OCI-LY1 (cell line): ENCODE measurements at regions not wholly inside any gene's neighbourhood (a gene's known extent, or its start where the extent isn't known, plus 50 kb on each side); places are given as distances from the start of the nearest gene placed in this dataset.

Experiments used
- H2AFZ ChIP-seq: fragments of 200-600 bp; sonication (generic), shearing (Covaris generic); 2 replicates; pipeline ENCODE4 v1.6.0; 2014; ENCODE audit warnings: antibody characterized with exemption, mild to moderate bottlenecking, low read length
- H3F3A ChIP-seq: fragments of 200-600 bp; sonication (generic), shearing (Covaris generic); 2 replicates; pipeline ENCODE4 v1.6.0; 2014; ENCODE audit warnings: mild to moderate bottlenecking, antibody characterized with exemption, low read length, moderate library complexity; ENCODE audit not compliant: insufficient read depth
- H3K27ac ChIP-seq: fragments of 200-600 bp; sonication (generic); 2 replicates; pipeline ENCODE4 v1.5.1; 2014; ENCODE audit warnings: low read length, mixed run types, mild to moderate bottlenecking, low read depth; ENCODE audit not compliant: poor library complexity, severe bottlenecking
- H3K27me3 ChIP-seq: fragments of 200-600 bp; sonication (generic); 2 replicates; pipeline ENCODE4 v1.6.0; 2014; ENCODE audit warnings: antibody characterized with exemption, mild to moderate bottlenecking, low read length, moderate library complexity; ENCODE audit not compliant: insufficient read depth
- H3K36me3 ChIP-seq: fragments of 200-600 bp; sonication (generic); 2 replicates; pipeline ENCODE4 v1.6.1; 2014; ENCODE audit warnings: mild to moderate bottlenecking, antibody characterized with exemption, low read length, moderate library complexity, mixed read lengths; ENCODE audit not compliant: insufficient read depth
- H3K4me1 ChIP-seq: fragments of 200-600 bp; sonication (generic); 2 replicates; pipeline ENCODE4 v1.5.1; 2014; ENCODE audit warnings: mild to moderate bottlenecking, low read length, moderate library complexity; ENCODE audit not compliant: insufficient read depth, severe bottlenecking
- H3K4me2 ChIP-seq: fragments of 200-600 bp; sonication (generic), shearing (Covaris generic); 2 replicates; pipeline ENCODE4 v1.6.1; 2014; ENCODE audit warnings: low read length
- H3K4me3 ChIP-seq: fragments of 200-600 bp; sonication (generic); 2 replicates; pipeline ENCODE4 v1.5.1; 2014; ENCODE audit warnings: low read length, low read depth, mild to moderate bottlenecking, mixed read lengths; ENCODE audit not compliant: poor library complexity, severe bottlenecking
- H3K79me2 ChIP-seq: fragments of 200-600 bp; shearing (Covaris generic); 2 replicates; pipeline ENCODE4 v1.6.1; 2016; ENCODE audit warnings: mixed run types, low read length, mixed read lengths; ENCODE audit not compliant: insufficient read depth
- H3K9ac ChIP-seq: fragments of 200-600 bp; sonication (generic), shearing (Covaris generic); 2 replicates; pipeline ENCODE4 v1.6.1; 2014; ENCODE audit warnings: mild to moderate bottlenecking, low read length, mixed read lengths
- H3K9me2 ChIP-seq: fragments of 200-600 bp; sonication (generic), shearing (Covaris generic); 2 replicates; pipeline ENCODE4 v1.6.1; 2014; ENCODE audit warnings: low read depth, mild to moderate bottlenecking, low read length, mixed read lengths
- H3K9me3 ChIP-seq: fragments of 200-600 bp; shearing (Covaris generic); 2 replicates; pipeline ENCODE4 v1.6.1; 2014; ENCODE audit warnings: low read length, mixed read lengths
- H4K20me1 ChIP-seq: fragments of 200-600 bp; sonication (generic), shearing (Covaris generic); 2 replicates; pipeline ENCODE4 v1.6.0; 2016; ENCODE audit warnings: mild to moderate bottlenecking, low read length; ENCODE audit not compliant: insufficient read depth
- CTCF ChIP-seq: fragments of 200-600 bp; sonication (generic), shearing (Covaris generic); IDR thresholded peaks from 2 replicates; pipeline ENCODE4 v1.5.1; 2017; ENCODE audit warnings: mild to moderate bottlenecking, antibody characterized with exemption, low read length, moderate library complexity, mixed read lengths
- EZH2 ChIP-seq: fragments of 200-600 bp; sonication (generic), shearing (Covaris generic); IDR thresholded peaks from 2 replicates; pipeline ENCODE4 v1.8.0; 2017; ENCODE audit warnings: borderline replicate concordance, mixed run types, mild to moderate bottlenecking, antibody characterized with exemption, low read length, moderate library complexity, mixed read lengths

DNA sequence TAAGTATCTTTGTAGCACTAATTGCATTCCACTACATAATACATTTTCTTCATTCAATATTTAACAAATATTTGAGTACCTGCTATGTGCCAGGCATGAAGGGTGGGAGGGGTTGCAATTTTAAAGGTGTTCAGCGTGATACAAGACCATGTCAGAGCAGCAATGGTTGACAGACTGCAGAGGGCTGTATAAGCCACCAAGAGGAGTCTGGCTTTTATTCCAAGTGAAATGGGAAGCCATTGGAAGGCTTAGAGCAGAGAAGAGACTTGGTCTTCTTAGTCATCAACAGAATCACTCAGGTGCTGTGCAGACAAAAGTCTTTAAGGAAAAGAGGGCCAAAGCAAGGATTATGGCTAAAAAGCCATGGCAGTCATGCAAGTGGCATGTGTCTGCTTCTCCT lies 360.8 kb upstream of the ARID1B start:
- no peaks in the 10 kb centered on the region for H3K4me1 ChIP-seq
- H3K9me2 ChIP-seq: no peaks in the 10 kb centered on the region
- H3K36me3 ChIP-seq: no peaks in the 10 kb centered on the region
- H4K20me1 ChIP-seq: no peaks in the 10 kb centered on the region
- H3K79me2 ChIP-seq: no peaks in the 10 kb centered on the region
- H3K27me3 ChIP-seq: no peaks in the 10 kb centered on the region
- no peak for TF ChIP-seq CTCF
- no peak for TF ChIP-seq EZH2
- no peak overlapping the region for H2AFZ ChIP-seq
- H3K4me2 ChIP-seq: no peak overlapping the region
- no peaks in the 10 kb centered on the region for H3F3A ChIP-seq
- H3K4me3 ChIP-seq: no peak overlapping the region
- no peak overlapping the region for H3K27ac ChIP-seq
- H3K9ac ChIP-seq: no peak overlapping the region
- no peaks in the 10 kb centered on the region; the same call in 1 of the 2 replicates for H3K9me3 ChIP-seq

DNA sequence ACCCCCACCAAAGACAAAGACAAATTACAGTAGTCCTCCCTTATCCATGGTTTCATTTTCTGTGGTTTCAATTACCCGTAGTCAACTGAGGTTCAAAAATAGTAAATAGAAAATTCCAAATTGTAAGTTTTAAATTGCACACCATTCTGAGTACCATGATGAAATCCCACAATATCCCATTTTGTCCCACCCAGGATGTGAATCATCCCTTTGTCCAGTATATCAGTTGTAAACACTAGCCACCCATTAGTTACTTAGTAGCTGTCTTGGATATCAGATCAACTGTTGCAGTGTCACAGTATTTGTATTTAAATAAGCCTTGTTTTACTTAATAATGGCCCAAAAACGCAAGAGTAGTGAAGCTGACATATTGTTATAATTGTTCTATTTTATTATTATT lies 364.0 kb upstream of the ARID1B start:
- no peak overlapping the region for H3K9ac ChIP-seq
- no peak overlapping the region for H2AFZ ChIP-seq
- H3K27me3 ChIP-seq: no peaks in the 10 kb centered on the region
- no peaks in the 10 kb centered on the region for H3K79me2 ChIP-seq
- TF ChIP-seq CTCF: no peak
- TF ChIP-seq EZH2: no peak
- no peaks in the 10 kb centered on the region for H3F3A ChIP-seq
- no peak overlapping the region for H3K4me3 ChIP-seq
- no peaks in the 10 kb centered on the region for H3K4me1 ChIP-seq
- no peaks in the 10 kb centered on the region; the same call in 1 of the 2 replicates for H3K9me3 ChIP-seq
- H3K27ac ChIP-seq: no peak overlapping the region
- no peaks in the 10 kb centered on the region for H4K20me1 ChIP-seq
- no peaks in the 10 kb centered on the region for H3K9me2 ChIP-seq
- no peak overlapping the region for H3K4me2 ChIP-seq
- no peaks in the 10 kb centered on the region for H3K36me3 ChIP-seq

DNA sequence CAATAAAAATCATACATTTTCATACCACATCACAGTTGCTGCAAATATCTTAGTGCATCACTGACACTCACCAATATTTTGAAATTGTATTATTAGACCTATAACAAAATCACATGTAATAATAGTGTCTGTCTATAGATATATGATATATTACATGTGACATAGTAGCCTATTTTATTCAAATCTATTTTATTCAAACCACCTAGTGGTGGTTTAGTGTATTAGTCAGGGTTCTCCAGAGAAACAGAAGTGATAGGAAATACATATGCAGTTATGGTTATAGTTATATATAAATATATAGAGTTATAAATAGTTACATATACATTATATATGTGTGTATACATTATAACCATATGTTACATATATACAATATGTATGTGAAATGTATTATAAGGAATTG lies 366.5 kb upstream of the ARID1B start:
- Histone ChIP-seq H3F3A (no peaks in the 10 kb centered on the region), H3K27me3 (no peaks in the 10 kb centered on the region), H3K4me2 (no peak overlapping the region), H3K27ac (no peak overlapping the region), H3K4me1 (no peaks in the 10 kb centered on the region), H3K9ac (no peak overlapping the region), H3K36me3 (no peaks in the 10 kb centered on the region), H4K20me1 (no peaks in the 10 kb centered on the region), H3K9me3 (no peaks in the 10 kb centered on the region; the same call in 1 of the 2 replicates), H3K4me3 (no peak overlapping the region), H3K9me2 (no peaks in the 10 kb centered on the region), H3K79me2 (no peaks in the 10 kb centered on the region), H2AFZ (no peak overlapping the region)
- TF ChIP-seq EZH2 (no peak), CTCF (no peak)
